ENCODE measurements at regions not wholly inside any gene's neighbourhood (a gene's known extent, or its start where the extent isn't known, plus 50 kb on each side); places are given as distances from the start of the nearest gene placed in this dataset.

DNA sequence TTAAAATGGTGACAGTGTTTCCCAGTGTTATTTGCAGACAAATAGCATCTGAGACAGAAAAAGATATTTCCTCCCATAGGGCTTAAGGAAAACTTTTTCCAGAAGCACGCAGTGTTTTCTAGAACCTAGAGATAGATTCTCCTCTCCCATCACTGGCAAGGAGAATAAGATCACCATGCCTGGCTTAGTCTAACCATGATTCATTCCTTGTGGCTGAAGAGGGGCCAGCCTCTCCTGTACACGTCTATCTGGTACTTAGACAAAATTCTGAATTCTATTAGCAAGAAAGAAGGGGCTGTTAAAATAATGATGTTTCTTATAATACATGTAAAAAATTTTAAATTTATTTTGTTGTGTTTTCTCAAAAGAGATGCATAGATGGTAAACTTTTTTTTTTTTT is 296.1 kb upstream of the LDB2 start:
- Histone ChIP-seq H3K9ac (ENCODE audit: low read depth, low read length, poor library complexity, severe bottlenecking) (no peak overlapping the region), H3K4me1 (ENCODE audit: insufficient read depth, low read length, poor library complexity, severe bottlenecking) (no peaks in the 10 kb centered on the region), H2AFZ (ENCODE audit: low read length) (no peak overlapping the region), H3K36me3 (ENCODE audit: insufficient read depth, low read length) (no peaks in the 10 kb centered on the region), H3K79me2 (ENCODE audit: insufficient read depth, low read length) (no peaks in the 10 kb centered on the region), H3K4me3 (ENCODE audit: low read length, poor library complexity, severe bottlenecking) (no peak overlapping the region), H3K4me2 (ENCODE audit: low read depth, low read length, poor library complexity, severe bottlenecking) (no peak overlapping the region), H3F3A (ENCODE audit: low read depth) (no peaks in the 10 kb centered on the region), H3K27me3 (ENCODE audit: insufficient read depth, low read length, poor library complexity, severe bottlenecking) (no peaks in the 10 kb centered on the region), H4K20me1 (ENCODE audit: insufficient read depth, low read length, poor library complexity, severe bottlenecking) (no peaks in the 10 kb centered on the region), H3K9me2 (replicated peaks; ENCODE audit: low read depth, low read length) (no peaks in the 10 kb centered on the region), H3K9me3 (ENCODE audit: insufficient read depth, low read depth, low read length) (no peaks in the 10 kb centered on the region)
- no peak for TF ChIP-seq EZH2phosphoT487 (IDR thresholded peaks at IDR 0.05; ENCODE audit: borderline replicate concordance)
- TF ChIP-seq, protein P1, sequence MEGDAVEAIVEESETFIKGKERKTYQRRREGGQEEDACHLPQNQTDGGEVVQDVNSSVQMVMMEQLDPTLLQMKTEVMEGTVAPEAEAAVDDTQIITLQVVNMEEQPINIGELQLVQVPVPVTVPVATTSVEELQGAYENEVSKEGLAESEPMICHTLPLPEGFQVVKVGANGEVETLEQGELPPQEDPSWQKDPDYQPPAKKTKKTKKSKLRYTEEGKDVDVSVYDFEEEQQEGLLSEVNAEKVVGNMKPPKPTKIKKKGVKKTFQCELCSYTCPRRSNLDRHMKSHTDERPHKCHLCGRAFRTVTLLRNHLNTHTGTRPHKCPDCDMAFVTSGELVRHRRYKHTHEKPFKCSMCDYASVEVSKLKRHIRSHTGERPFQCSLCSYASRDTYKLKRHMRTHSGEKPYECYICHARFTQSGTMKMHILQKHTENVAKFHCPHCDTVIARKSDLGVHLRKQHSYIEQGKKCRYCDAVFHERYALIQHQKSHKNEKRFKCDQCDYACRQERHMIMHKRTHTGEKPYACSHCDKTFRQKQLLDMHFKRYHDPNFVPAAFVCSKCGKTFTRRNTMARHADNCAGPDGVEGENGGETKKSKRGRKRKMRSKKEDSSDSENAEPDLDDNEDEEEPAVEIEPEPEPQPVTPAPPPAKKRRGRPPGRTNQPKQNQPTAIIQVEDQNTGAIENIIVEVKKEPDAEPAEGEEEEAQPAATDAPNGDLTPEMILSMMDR (conservative IDR thresholded peaks at IDR 0.05; ENCODE audit: low read length): no peak

DNA sequence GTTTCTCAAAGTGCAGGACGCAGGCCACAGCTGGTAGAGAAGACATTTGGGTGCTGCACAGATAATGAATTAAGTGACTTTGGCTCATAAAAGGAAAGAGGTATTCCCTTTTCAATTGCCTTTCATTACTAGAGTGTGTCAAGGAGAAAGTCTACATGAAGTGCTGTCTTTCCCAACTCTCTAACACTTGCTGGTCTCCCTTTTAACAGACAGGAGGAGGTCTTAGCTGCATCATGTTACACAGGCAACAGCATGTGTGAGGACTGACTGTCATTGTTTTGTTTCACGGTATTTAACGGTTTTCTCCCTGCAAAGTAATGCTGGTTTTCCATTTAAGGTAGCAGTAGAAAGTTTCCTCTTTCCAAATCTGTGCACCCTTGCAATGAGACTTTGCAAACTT is 291.3 kb upstream of the LDB2 start:
- no peak overlapping the region for H3K4me2 ChIP-seq (ENCODE audit: low read depth, low read length, poor library complexity, severe bottlenecking)
- H3K9me3 ChIP-seq (ENCODE audit: insufficient read depth, low read depth, low read length): no peaks in the 10 kb centered on the region
- H3K9ac ChIP-seq (ENCODE audit: low read depth, low read length, poor library complexity, severe bottlenecking): no peak overlapping the region
- H3K4me3 ChIP-seq (ENCODE audit: low read length, poor library complexity, severe bottlenecking): no peak overlapping the region
- H3K27me3 ChIP-seq (ENCODE audit: insufficient read depth, low read length, poor library complexity, severe bottlenecking): no peaks in the 10 kb centered on the region
- H2AFZ ChIP-seq (ENCODE audit: low read length): no peak overlapping the region
- no peaks in the 10 kb centered on the region for H3F3A ChIP-seq (ENCODE audit: low read depth)
- no peaks in the 10 kb centered on the region for H3K9me2 ChIP-seq (replicated peaks; ENCODE audit: low read depth, low read length)
- H3K4me1 ChIP-seq (ENCODE audit: insufficient read depth, low read length, poor library complexity, severe bottlenecking): no peaks in the 10 kb centered on the region
- no peak for TF ChIP-seq EZH2phosphoT487 (IDR thresholded peaks at IDR 0.05; ENCODE audit: borderline replicate concordance)
- TF ChIP-seq, protein P1 (conservative IDR thresholded peaks at IDR 0.05; ENCODE audit: low read length): no peak
- H4K20me1 ChIP-seq (ENCODE audit: insufficient read depth, low read length, poor library complexity, severe bottlenecking): no peaks in the 10 kb centered on the region
- H3K79me2 ChIP-seq (ENCODE audit: insufficient read depth, low read length): no peaks in the 10 kb centered on the region
- no peaks in the 10 kb centered on the region for H3K36me3 ChIP-seq (ENCODE audit: insufficient read depth, low read length)

DNA sequence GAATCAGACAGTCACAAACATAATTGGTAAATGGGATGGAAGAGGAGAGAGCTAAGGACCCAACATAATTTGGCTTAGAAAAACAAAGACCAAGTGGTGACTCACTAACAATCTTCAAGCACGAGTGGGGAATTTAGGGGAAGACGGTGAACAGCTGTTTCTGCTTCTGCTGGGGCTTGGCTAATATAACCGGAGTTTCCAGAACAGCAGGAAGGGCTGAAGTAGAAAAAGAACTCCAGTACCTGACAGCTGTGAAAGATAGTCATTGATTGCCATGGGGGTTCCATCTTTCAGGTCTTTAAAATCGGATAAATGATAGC is 290.9 kb upstream of the LDB2 start:
- H3K4me1 ChIP-seq (ENCODE audit: insufficient read depth, low read length, poor library complexity, severe bottlenecking): no peaks in the 10 kb centered on the region
- TF ChIP-seq, protein P1 (conservative IDR thresholded peaks at IDR 0.05; ENCODE audit: low read length): no peak
- H4K20me1 ChIP-seq (ENCODE audit: insufficient read depth, low read length, poor library complexity, severe bottlenecking): no peaks in the 10 kb centered on the region
- H2AFZ ChIP-seq (ENCODE audit: low read length): no peak overlapping the region
- H3K79me2 ChIP-seq (ENCODE audit: insufficient read depth, low read length): no peaks in the 10 kb centered on the region
- H3K4me2 ChIP-seq (ENCODE audit: low read depth, low read length, poor library complexity, severe bottlenecking): no peak overlapping the region
- H3K9me2 ChIP-seq (replicated peaks; ENCODE audit: low read depth, low read length): no peaks in the 10 kb centered on the region
- no peaks in the 10 kb centered on the region for H3K27me3 ChIP-seq (ENCODE audit: insufficient read depth, low read length, poor library complexity, severe bottlenecking)
- H3K4me3 ChIP-seq (ENCODE audit: low read length, poor library complexity, severe bottlenecking): no peak overlapping the region
- no peaks in the 10 kb centered on the region for H3F3A ChIP-seq (ENCODE audit: low read depth)
- no peaks in the 10 kb centered on the region for H3K36me3 ChIP-seq (ENCODE audit: insufficient read depth, low read length)
- no peak overlapping the region for H3K9ac ChIP-seq (ENCODE audit: low read depth, low read length, poor library complexity, severe bottlenecking)
- H3K9me3 ChIP-seq (ENCODE audit: insufficient read depth, low read depth, low read length): no peaks in the 10 kb centered on the region

Data from Loucy (cell line).